K562 (cell line): ENCODE measurements at regions not wholly inside any gene's neighbourhood (a gene's known extent, or its start where the extent isn't known, plus 50 kb on each side); places are given as distances from the start of the nearest gene placed in this dataset.

Experiments
- ATAC-seq: fragments of 200-7000 bp; cut with Tn5 transposase; 3 replicates; pipeline ENCODE4 v1.9.1; 2020; ENCODE audit warnings: moderate library complexity
- BruUV-seq: library from RNA; stranded (reverse); fragments of 400-500 nt; replicated peaks from 2 replicates; lab custom pipeline; 2021; lab: Mats Ljungman, UMichigan
- CTCF ChIA-PET: fragments of 300-600 bp; formaldehyde crosslinking; extraction: SDS; loops from one replicate; lab custom pipeline; 2021; ENCODE audit warnings: low intra/inter-chr PET ratio; lab: Yijun Ruan, JAX
- POLR2A ChIA-PET: fragments of 300-600, 350-650 bp; sonication (Branson Sonifier 250); formaldehyde crosslinking; extraction: SDS; loops from one replicate; lab custom pipeline; 2021; ENCODE audit warnings: antibody characterized with exemption, inconsistent platforms; lab: Yijun Ruan, JAX
- DNase-seq, 4 experiments: peaks; one replicate each; pipeline versions ENCODE4 v3.0.0 to v3.0.0-alpha.2; 2011 to 2018; ENCODE audit warnings: low spot score in 3 of 4, mixed read lengths in 3 of 4; ENCODE audit errors: extremely low read depth in 1 of 4
- FAIRE-seq: peaks from 2 replicates; lab custom pipeline; 2011; peaks lifted over from hg19 to GRCh38; lab: Jason Lieb, UNC
- H2AFZ ChIP-seq: 2 replicates; pipeline ENCODE4 v1.6.0; 2011; ENCODE audit warnings: low read depth, low read length, control low read depth, inconsistent platforms
- H3K27ac ChIP-seq: fragments of 200-600 bp; 3 replicates; pipeline ENCODE4 v1.8.0; 2011; ENCODE audit warnings: low read depth, mild to moderate bottlenecking, control low read depth, inconsistent platforms, low read length, moderate library complexity, mixed read lengths; ENCODE audit errors: extremely low read depth
- H3K27me3 ChIP-seq, 2 experiments: fragments of 300-600 bp in 1 of 2; 2 replicates in 1 of 2; 3 replicates in 1 of 2; pipeline versions ENCODE4 v1.6.0 to v1.8.0; 2011; ENCODE audit warnings: inconsistent platforms in 2 of 2, low read length in 2 of 2, mild to moderate bottlenecking in 1 of 2, mixed read lengths in 1 of 2, moderate library complexity in 1 of 2; ENCODE audit not compliant: control insufficient read depth in 2 of 2, insufficient read depth in 2 of 2
- H3K36me3 ChIP-seq: fragments of 300-600 bp; 3 replicates; pipeline ENCODE4 v1.8.0; 2011; ENCODE audit warnings: mild to moderate bottlenecking, low read length, inconsistent platforms; ENCODE audit not compliant: control insufficient read depth, insufficient read depth
- H3K4me1 ChIP-seq, 2 experiments: fragments of 200-600 bp in 1 of 2; replicated peaks in 1 of 2; 2 replicates in 1 of 2; 3 replicates in 1 of 2; pipeline versions ENCODE4 v1.5.1 to v1.8.0; 2011; ENCODE audit warnings: inconsistent platforms in 2 of 2, low read length in 2 of 2, mild to moderate bottlenecking in 1 of 2, mixed read lengths in 1 of 2, moderate library complexity in 1 of 2; ENCODE audit not compliant: control insufficient read depth in 2 of 2, insufficient read depth in 2 of 2
- H3K4me2 ChIP-seq: 2 replicates; pipeline ENCODE4 v1.6.1; 2011; ENCODE audit warnings: low read length, control low read depth, inconsistent platforms, mixed read lengths; ENCODE audit not compliant: insufficient read depth
- H3K4me3 ChIP-seq: fragments of 200-600 bp; sonication (generic), shearing (Covaris generic); 2 replicates; pipeline ENCODE4 v1.5.1; 2016; ENCODE audit warnings: control low read depth, inconsistent platforms
- H3K79me2 ChIP-seq: fragments of 200-600 bp; 3 replicates; pipeline ENCODE4 v1.8.0; 2011; ENCODE audit warnings: low read length, inconsistent platforms; ENCODE audit not compliant: control insufficient read depth, insufficient read depth
- H3K9ac ChIP-seq, 2 experiments: 2 replicates each; pipeline versions ENCODE4 v1.6.0 to v1.6.1; 2011; ENCODE audit warnings: low read depth in 2 of 2, low read length in 2 of 2, control low read depth in 1 of 2, inconsistent platforms in 1 of 2, mild to moderate bottlenecking in 1 of 2, mixed read lengths in 1 of 2; ENCODE audit not compliant: insufficient read depth in 1 of 2
- H3K9me1 ChIP-seq: one replicate; pipeline ENCODE4 v1.6.0; 2011; ENCODE audit warnings: inconsistent platforms, mild to moderate bottlenecking, low read length, moderate library complexity; ENCODE audit not compliant: control insufficient read depth, insufficient read depth
- H3K9me3 ChIP-seq: replicated peaks from 2 replicates; pipeline ENCODE4 v1.5.1; 2011; ENCODE audit warnings: low read depth, low read length, inconsistent platforms; ENCODE audit not compliant: control insufficient read depth, insufficient read depth
- H4K20me1 ChIP-seq: replicated peaks from 2 replicates; pipeline ENCODE4 v1.6.1; 2011; ENCODE audit warnings: low read length, inconsistent platforms, mixed read lengths; ENCODE audit not compliant: control insufficient read depth, insufficient read depth
- BRF1 ChIP-seq: IDR thresholded peaks from 3 replicates; pipeline ENCODE4 v1.6.1; 2011; ENCODE audit warnings: borderline replicate concordance, mild to moderate bottlenecking; ENCODE audit not compliant: insufficient read length; ENCODE audit errors: extremely low read depth
- KDM4B ChIP-seq, 2 experiments: fragments of 450-650 bp in 1 of 2; sonication (generic) in 1 of 2; IDR thresholded peaks; 2 replicates each; pipeline ENCODE4 v1.6.1; 2016 to 2017; ENCODE audit warnings: borderline replicate concordance in 2 of 2, antibody characterized with exemption in 1 of 2, low read depth in 1 of 2, mild to moderate bottlenecking in 1 of 2
- MAFG ChIP-seq: fragments of 450-650 bp; conservative IDR thresholded peaks from 2 replicates; pipeline ENCODE4 v1.6.1; 2016; ENCODE audit warnings: missing genetic modification characterization, missing compliant biosample characterization
- MXD1 ChIP-seq: fragments of 250-450 bp; sonication (Bioruptor Pico); IDR thresholded peaks from 2 replicates; pipeline ENCODE4 v1.8.0; 2021; ENCODE audit warnings: borderline replicate concordance, mild to moderate bottlenecking, moderate library complexity; ENCODE audit not compliant: poor library complexity, severe bottlenecking
- SOX6 ChIP-seq: fragments of 450-650 bp; IDR thresholded peaks from 2 replicates; pipeline ENCODE4 v1.6.1; 2014; ENCODE audit warnings: mild to moderate bottlenecking
- TRIM24 ChIP-seq, 2 experiments: fragments of 450-650 bp; IDR thresholded peaks; 2 replicates each; pipeline ENCODE4 v1.6.1; 2016
- ZNF76 ChIP-seq: fragments of 250-450 bp; sonication (Bioruptor Pico); IDR thresholded peaks from 2 replicates; pipeline ENCODE4 v1.4.0; 2020; ENCODE audit warnings: mild to moderate bottlenecking, moderate library complexity, borderline replicate concordance
- WGBS: fragments of 100-300 bp; shearing (Covaris generic); methylation state at CpG from one replicate; pipeline ENCODE4 v1.1.6; 2016; ENCODE audit warnings: low coverage, mixed read lengths; ENCODE audit not compliant: insufficient coverage; ENCODE audit errors: missing lambda C conversion rate; 5-methylcytosine and 5-hydroxymethylcytosine counted together
- in situ Hi-C: fragments of 300-500 bp; cut with MboI; formaldehyde crosslinking; loops from 4 replicates; pipeline ENCODE4 v1.15.0; 2018; ENCODE audit warnings: inconsistent platforms, mixed read lengths
- intact Hi-C: fragments of 100-400 bp; cut with micrococcal nuclease; formaldehyde crosslinking; loops from 2 replicates; pipeline ENCODE4 v1.14.2; 2022

- TF ChIP-seq SOX6 (no peak), ZNF76 (CRISPR knock-in tag) (no peak), BRF1 (no peak), TRIM24 (IDR thresholded peaks at IDR 0.05) (no peak), KDM4B (IDR thresholded peaks at IDR 0.05; ENCODE audit: borderline replicate concordance in 2 of 2, low read depth in 1 of 2) (no peak), MAFG (tag) (no peak)
- BruUV-seq, result no TSS peak
Observed at GRCh38 chr14:86999036-86999435, 993.9 kb downstream of the GALC start.

GRCh38 chr14:86997271-86997670 lies 995.7 kb downstream of the GALC start:
- TF ChIP-seq MXD1 (CRISPR knock-in tag), result no peak
- BruUV-seq, result no TSS peak
- CTCF ChIA-PET, result no interaction called here

More at GRCh38 chr14:86999036-86999435, 993.9 kb downstream of the GALC start:
- ChIA-PET CTCF (no interaction called here), POLR2A (no interaction called here)
- Histone ChIP-seq H3K4me3 (no peak overlapping the region), H3K27me3 (no peaks in the 10 kb centered on the region), H2AFZ (no peak overlapping the region), H3K9me3 (no peaks in the 10 kb centered on the region), H3K79me2 (no peaks in the 10 kb centered on the region), H3K4me1 (no peaks in the 10 kb centered on the region), H4K20me1 (no peaks in the 10 kb centered on the region), H3K27ac (no peak overlapping the region), H3K36me3 (no peaks in the 10 kb centered on the region), H3K4me2 (no peak overlapping the region), H3K9me1 (no peaks in the 10 kb centered on the region), H3K9ac (no peak overlapping the region)
- in situ Hi-C loops (no loop called here), intact Hi-C loops (no loop called here)
- no peak for DNase-seq
- no peak for ATAC-seq
- 0% methylated on average over 3 of the region's 3 CpGs for WGBS
- no peak for FAIRE-seq

More at GRCh38 chr14:86997271-86997670, 995.7 kb downstream of the GALC start:
- H4K20me1 ChIP-seq, result no peaks in the 10 kb centered on the region
- no peaks in the 10 kb centered on the region for H3K79me2 ChIP-seq
- FAIRE-seq (no peak), ATAC-seq (no peak), DNase-seq (no peak)
- H3K9me1 ChIP-seq, result no peaks in the 10 kb centered on the region
- no peak overlapping the region for H3K4me3 ChIP-seq
- 0% methylated on average over 2 of the region's 2 CpGs for WGBS
- H2AFZ ChIP-seq, result no peak overlapping the region
- no peak overlapping the region for H3K9ac ChIP-seq
- no peak overlapping the region for H3K4me2 ChIP-seq
- H3K27me3 ChIP-seq, result no peaks in the 10 kb centered on the region
- H3K36me3 ChIP-seq, result no peaks in the 10 kb centered on the region
- in situ Hi-C loops (no loop called here), intact Hi-C loops (no loop called here)
- no peak overlapping the region for H3K27ac ChIP-seq
- no peaks in the 10 kb centered on the region for H3K9me3 ChIP-seq
- no peaks in the 10 kb centered on the region for H3K4me1 ChIP-seq
- POLR2A ChIA-PET, result no interaction called here
